ENCODE measurements at regions not wholly inside any gene's neighbourhood (a gene's known extent, or its start where the extent isn't known, plus 50 kb on each side); places are given as distances from the start of the nearest gene placed in this dataset.

GRCh38 chr1:182143154-182143657, 81.7 kb upstream of the ZNF648 start:
- TF ChIP-seq POLR2A (IDR thresholded peaks at IDR 0.05) = no peak
- TF ChIP-seq CTCF (IDR thresholded peaks at IDR 0.05) = peak; percentile 89 to 96 (median 92)
- TF ChIP-seq POLR2AphosphoS5 (IDR thresholded peaks at IDR 0.05) = peak in 1 of 2 donors; percentile 24

Measured in upper lobe of left lung (tissue), 4 donors.